ENCODE measurements at regions not wholly inside any gene's neighbourhood (a gene's known extent, or its start where the extent isn't known, plus 50 kb on each side); places are given as distances from the start of the nearest gene placed in this dataset.

GRCh38 chr22:19614536-19614863 is 90.3 kb upstream of the CLDN5 start:
- Histone ChIP-seq H3K36me3 (ENCODE audit: control insufficient read depth in 3 of 3, insufficient read depth in 2 of 3, low read depth in 1 of 3, low read length in 3 of 3) (no peaks in the 10 kb centered on the region), H3K27me3 (ENCODE audit: control insufficient read depth in 3 of 3, insufficient read depth in 3 of 3, low read length in 3 of 3) (peaks cover 0 to 11% (median 2%) of the 10 kb centered on the region in 3 donors), H3K27ac (ENCODE audit: low read depth in 1 of 3, low read length in 2 of 3) (no peak overlapping the region), H3K4me1 (ENCODE audit: control insufficient read depth in 3 of 3, insufficient read depth in 2 of 3, low read depth in 1 of 3, low read length in 2 of 3) (no peaks in the 10 kb centered on the region), H3K4me3 (ENCODE audit: low read depth in 1 of 3, low read length in 3 of 3) (no peak overlapping the region), H3K9me3 (ENCODE audit: control insufficient read depth in 2 of 2, insufficient read depth in 1 of 2, low read depth in 1 of 2, low read length in 1 of 2) (no peaks in the 10 kb centered on the region)
- DNase-seq (no peak), FAIRE-seq (no peak)
- 39 to 62% (median 44%) methylated on average over 2 of the region's 2 CpGs for WGBS, 3 donors

GRCh38 chr22:19615001-19615461 is 90.8 kb upstream of the CLDN5 start:
- FAIRE-seq, result no peak
- DNase-seq, result no peak
- WGBS, 3 donors, result 49 to 65% (median 53%) methylated on average over 13 of the region's 13 CpGs

DNA sequence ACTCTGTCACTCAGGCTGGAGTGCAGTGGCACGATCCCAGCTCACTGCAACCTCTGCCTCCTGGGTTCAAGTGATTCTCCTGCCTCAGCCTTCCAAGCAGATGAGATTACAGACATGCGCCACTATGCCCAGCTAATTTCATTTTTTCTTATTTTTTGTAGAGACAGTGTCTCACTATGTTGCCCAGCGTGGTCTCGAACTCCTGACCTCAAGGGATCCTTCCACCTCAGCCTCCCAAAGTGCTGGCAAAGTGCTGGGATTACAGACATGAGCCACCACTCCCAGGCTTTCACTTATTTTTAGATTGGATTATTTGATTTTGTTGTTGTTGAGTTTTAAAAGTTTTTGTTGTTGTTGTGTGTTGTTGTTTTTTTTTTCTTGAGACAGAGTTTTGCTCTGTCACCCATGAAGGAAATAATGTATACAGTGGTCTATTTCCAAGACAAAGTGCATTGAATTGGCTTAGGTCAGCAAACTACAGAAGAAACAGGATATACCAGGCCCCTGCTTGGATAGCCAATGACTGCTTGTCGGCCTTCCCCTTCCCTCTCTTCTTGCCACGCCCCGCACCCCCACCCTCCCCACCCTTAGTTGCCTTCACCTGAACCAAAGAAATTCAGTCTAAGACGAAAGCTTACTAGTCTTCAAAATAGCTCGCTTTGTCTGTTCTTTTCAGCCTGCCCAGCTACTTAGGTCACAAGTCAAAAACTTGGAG is 91.8 kb upstream of the CLDN5 start:
- no peak overlapping the region for H3K27ac ChIP-seq (ENCODE audit: low read depth in 1 of 3, low read length in 2 of 3)
- FAIRE-seq (no peak), DNase-seq (no peak)
- no peaks in the 10 kb centered on the region for H3K9me3 ChIP-seq (ENCODE audit: control insufficient read depth in 2 of 2, insufficient read depth in 1 of 2, low read depth in 1 of 2, low read length in 1 of 2)
- H3K4me3 ChIP-seq (ENCODE audit: low read depth in 1 of 3, low read length in 3 of 3), result no peak overlapping the region
- no peaks in the 10 kb centered on the region for H3K4me1 ChIP-seq (ENCODE audit: control insufficient read depth in 3 of 3, insufficient read depth in 2 of 3, low read depth in 1 of 3, low read length in 2 of 3)
- 78 to 85% (median 80%) methylated on average over 9 of the region's 9 CpGs for WGBS, 3 donors
- H3K36me3 ChIP-seq (ENCODE audit: control insufficient read depth in 3 of 3, insufficient read depth in 2 of 3, low read depth in 1 of 3, low read length in 3 of 3), result no peaks in the 10 kb centered on the region
- peaks cover 0 to 11% (median 2%) of the 10 kb centered on the region in 3 donors for H3K27me3 ChIP-seq (ENCODE audit: control insufficient read depth in 3 of 3, insufficient read depth in 3 of 3, low read length in 3 of 3)

More at GRCh38 chr22:19615001-19615461, 90.8 kb upstream of the CLDN5 start:
- Histone ChIP-seq H3K36me3 (ENCODE audit: control insufficient read depth in 3 of 3, insufficient read depth in 2 of 3, low read depth in 1 of 3, low read length in 3 of 3) (no peaks in the 10 kb centered on the region), H3K4me3 (ENCODE audit: low read depth in 1 of 3, low read length in 3 of 3) (no peak overlapping the region), H3K27me3 (ENCODE audit: control insufficient read depth in 3 of 3, insufficient read depth in 3 of 3, low read length in 3 of 3) (peaks cover 0 to 11% (median 2%) of the 10 kb centered on the region in 3 donors), H3K4me1 (ENCODE audit: control insufficient read depth in 3 of 3, insufficient read depth in 2 of 3, low read depth in 1 of 3, low read length in 2 of 3) (no peaks in the 10 kb centered on the region), H3K27ac (ENCODE audit: low read depth in 1 of 3, low read length in 2 of 3) (no peak overlapping the region), H3K9me3 (ENCODE audit: control insufficient read depth in 2 of 2, insufficient read depth in 1 of 2, low read depth in 1 of 2, low read length in 1 of 2) (no peaks in the 10 kb centered on the region)

- no peaks in the 10 kb centered on the region for H3K4me1 ChIP-seq (ENCODE audit: control insufficient read depth in 3 of 3, insufficient read depth in 2 of 3, low read depth in 1 of 3, low read length in 2 of 3)
- FAIRE-seq, result no peak
- no peak overlapping the region for H3K27ac ChIP-seq (ENCODE audit: low read depth in 1 of 3, low read length in 2 of 3)
- 50 to 67% (median 64%) methylated on average over 8 of the region's 8 CpGs for WGBS, 3 donors
- no peaks in the 10 kb centered on the region for H3K9me3 ChIP-seq (ENCODE audit: control insufficient read depth in 2 of 2, insufficient read depth in 1 of 2, low read depth in 1 of 2, low read length in 1 of 2)
- H3K27me3 ChIP-seq (ENCODE audit: control insufficient read depth in 3 of 3, insufficient read depth in 3 of 3, low read length in 3 of 3), result peaks cover 0 to 11% (median 0%) of the 10 kb centered on the region in 3 donors
- H3K4me3 ChIP-seq (ENCODE audit: low read depth in 1 of 3, low read length in 3 of 3), result no peak overlapping the region
- no peaks in the 10 kb centered on the region for H3K36me3 ChIP-seq (ENCODE audit: control insufficient read depth in 3 of 3, insufficient read depth in 2 of 3, low read depth in 1 of 3, low read length in 3 of 3)
- no peak for DNase-seq
These were observed 94.9 kb upstream of the SEPTIN5 start for GRCh38 chr22:19619144-19620009.

GRCh38 chr22:19620742-19621371 is 93.4 kb upstream of the SEPTIN5 start:
- Histone ChIP-seq H3K27ac (ENCODE audit: low read depth in 1 of 3, low read length in 2 of 3) (no peak overlapping the region), H3K4me3 (ENCODE audit: low read depth in 1 of 3, low read length in 3 of 3) (no peak overlapping the region), H3K4me1 (ENCODE audit: control insufficient read depth in 3 of 3, insufficient read depth in 2 of 3, low read depth in 1 of 3, low read length in 2 of 3) (no peaks in the 10 kb centered on the region), H3K36me3 (ENCODE audit: control insufficient read depth in 3 of 3, insufficient read depth in 2 of 3, low read depth in 1 of 3, low read length in 3 of 3) (no peaks in the 10 kb centered on the region), H3K9me3 (ENCODE audit: control insufficient read depth in 2 of 2, insufficient read depth in 1 of 2, low read depth in 1 of 2, low read length in 1 of 2) (no peaks in the 10 kb centered on the region), H3K27me3 (ENCODE audit: control insufficient read depth in 3 of 3, insufficient read depth in 3 of 3, low read length in 3 of 3) (peaks cover 0 to 5% (median 0%) of the 10 kb centered on the region in 3 donors)
- no peak for FAIRE-seq
- 61 to 83% (median 76%) methylated on average over 21 of the region's 21 CpGs for WGBS, 3 donors
- peak in 1 of 2 donors; percentile 11 for DNase-seq

DNA sequence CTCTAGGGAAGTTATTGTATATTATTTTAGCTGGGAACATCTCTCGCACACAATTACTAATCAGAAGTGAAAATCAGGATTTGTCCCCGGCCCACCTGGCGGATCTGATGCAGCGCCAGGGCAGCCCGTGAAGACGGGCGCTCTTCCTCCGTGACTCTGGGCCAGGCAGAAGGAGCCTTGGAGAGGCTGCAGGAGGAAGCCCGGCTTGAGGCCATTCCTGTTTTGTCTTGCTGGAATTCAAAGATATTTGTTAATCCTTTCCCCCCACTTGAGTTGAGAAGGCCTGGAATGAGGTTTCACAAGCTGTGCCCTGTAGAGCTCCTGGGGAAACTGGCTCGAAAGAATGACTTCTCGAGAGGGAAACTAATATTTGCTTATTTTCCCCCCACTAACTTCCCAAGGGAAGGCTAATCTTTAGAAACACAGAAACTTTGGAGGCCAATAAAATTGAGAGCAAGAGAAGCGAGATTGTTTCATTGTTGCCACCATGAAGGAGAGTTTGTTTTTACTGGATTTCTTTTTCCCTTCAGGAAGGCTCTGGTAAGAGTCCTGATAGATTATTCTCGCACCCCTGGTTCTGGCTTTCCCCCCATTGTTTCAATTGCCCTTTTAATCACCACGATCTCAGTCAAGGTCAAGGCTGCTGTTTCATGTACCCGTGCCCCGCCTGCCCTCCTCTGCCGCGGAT is 92.8 kb upstream of the SEPTIN5 start:
- peaks cover 0 to 5% (median 0%) of the 10 kb centered on the region in 3 donors for H3K27me3 ChIP-seq (ENCODE audit: control insufficient read depth in 3 of 3, insufficient read depth in 3 of 3, low read length in 3 of 3)
- H3K27ac ChIP-seq (ENCODE audit: low read depth in 1 of 3, low read length in 2 of 3), result peak overlapping the region in 1 of 3 donors; percentile 43
- no peaks in the 10 kb centered on the region for H3K9me3 ChIP-seq (ENCODE audit: control insufficient read depth in 2 of 2, insufficient read depth in 1 of 2, low read depth in 1 of 2, low read length in 1 of 2)
- no peaks in the 10 kb centered on the region for H3K36me3 ChIP-seq (ENCODE audit: control insufficient read depth in 3 of 3, insufficient read depth in 2 of 3, low read depth in 1 of 3, low read length in 3 of 3)
- WGBS, 3 donors, result 62 to 66% (median 63%) methylated on average over 18 of the region's 18 CpGs
- DNase-seq (no peak), FAIRE-seq (no peak)
- no peaks in the 10 kb centered on the region for H3K4me1 ChIP-seq (ENCODE audit: control insufficient read depth in 3 of 3, insufficient read depth in 2 of 3, low read depth in 1 of 3, low read length in 2 of 3)
- no peak overlapping the region for H3K4me3 ChIP-seq (ENCODE audit: low read depth in 1 of 3, low read length in 3 of 3)

DNA sequence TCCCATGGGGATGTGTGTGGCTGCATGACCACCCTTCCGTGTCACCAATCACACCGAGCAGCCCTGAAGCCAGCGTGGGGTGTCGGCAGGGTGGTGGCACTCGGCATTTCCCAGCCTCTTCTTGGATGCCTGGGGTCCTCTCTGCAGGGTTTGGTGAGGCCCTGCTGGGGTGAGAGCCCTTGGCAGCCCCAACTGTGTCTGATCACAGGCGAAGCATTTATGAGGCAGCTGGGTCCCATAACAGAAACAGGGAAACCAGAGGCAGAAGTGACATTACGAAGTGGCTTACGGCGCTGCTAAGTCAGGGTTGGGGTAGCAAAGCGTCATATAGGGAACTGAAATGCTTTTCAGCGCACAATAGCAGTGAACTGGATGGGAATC is 92.3 kb upstream of the SEPTIN5 start:
- WGBS, 3 donors, result 61 to 70% (median 63%) methylated on average over 11 of the region's 11 CpGs
- Histone ChIP-seq H3K9me3 (ENCODE audit: control insufficient read depth in 2 of 2, insufficient read depth in 1 of 2, low read depth in 1 of 2, low read length in 1 of 2) (no peaks in the 10 kb centered on the region), H3K4me3 (ENCODE audit: low read depth in 1 of 3, low read length in 3 of 3) (no peak overlapping the region), H3K27me3 (ENCODE audit: control insufficient read depth in 3 of 3, insufficient read depth in 3 of 3, low read length in 3 of 3) (peaks cover 0 to 5% (median 0%) of the 10 kb centered on the region in 3 donors), H3K27ac (ENCODE audit: low read depth in 1 of 3, low read length in 2 of 3) (peak overlapping the region in 1 of 3 donors; percentile 43), H3K4me1 (ENCODE audit: control insufficient read depth in 3 of 3, insufficient read depth in 2 of 3, low read depth in 1 of 3, low read length in 2 of 3) (no peaks in the 10 kb centered on the region), H3K36me3 (ENCODE audit: control insufficient read depth in 3 of 3, insufficient read depth in 2 of 3, low read depth in 1 of 3, low read length in 3 of 3) (no peaks in the 10 kb centered on the region)
- DNase-seq (no peak), FAIRE-seq (no peak)
